ENCODE measurements at regions not wholly inside any gene's neighbourhood (a gene's known extent, or its start where the extent isn't known, plus 50 kb on each side); places are given as distances from the start of the nearest gene placed in this dataset.

- TF ChIP-seq, protein P1, sequence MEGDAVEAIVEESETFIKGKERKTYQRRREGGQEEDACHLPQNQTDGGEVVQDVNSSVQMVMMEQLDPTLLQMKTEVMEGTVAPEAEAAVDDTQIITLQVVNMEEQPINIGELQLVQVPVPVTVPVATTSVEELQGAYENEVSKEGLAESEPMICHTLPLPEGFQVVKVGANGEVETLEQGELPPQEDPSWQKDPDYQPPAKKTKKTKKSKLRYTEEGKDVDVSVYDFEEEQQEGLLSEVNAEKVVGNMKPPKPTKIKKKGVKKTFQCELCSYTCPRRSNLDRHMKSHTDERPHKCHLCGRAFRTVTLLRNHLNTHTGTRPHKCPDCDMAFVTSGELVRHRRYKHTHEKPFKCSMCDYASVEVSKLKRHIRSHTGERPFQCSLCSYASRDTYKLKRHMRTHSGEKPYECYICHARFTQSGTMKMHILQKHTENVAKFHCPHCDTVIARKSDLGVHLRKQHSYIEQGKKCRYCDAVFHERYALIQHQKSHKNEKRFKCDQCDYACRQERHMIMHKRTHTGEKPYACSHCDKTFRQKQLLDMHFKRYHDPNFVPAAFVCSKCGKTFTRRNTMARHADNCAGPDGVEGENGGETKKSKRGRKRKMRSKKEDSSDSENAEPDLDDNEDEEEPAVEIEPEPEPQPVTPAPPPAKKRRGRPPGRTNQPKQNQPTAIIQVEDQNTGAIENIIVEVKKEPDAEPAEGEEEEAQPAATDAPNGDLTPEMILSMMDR (IDR thresholded peaks at IDR 0.05): no peak
- TF ChIP-seq EZH2 (IDR thresholded peaks at IDR 0.05): no peak
Measured at GRCh38 chr3:174784206-174784934, 74.8 kb upstream of the NAALADL2 start.
